ENCODE measurements at regions not wholly inside any gene's neighbourhood (a gene's known extent, or its start where the extent isn't known, plus 50 kb on each side); places are given as distances from the start of the nearest gene placed in this dataset.

DNA sequence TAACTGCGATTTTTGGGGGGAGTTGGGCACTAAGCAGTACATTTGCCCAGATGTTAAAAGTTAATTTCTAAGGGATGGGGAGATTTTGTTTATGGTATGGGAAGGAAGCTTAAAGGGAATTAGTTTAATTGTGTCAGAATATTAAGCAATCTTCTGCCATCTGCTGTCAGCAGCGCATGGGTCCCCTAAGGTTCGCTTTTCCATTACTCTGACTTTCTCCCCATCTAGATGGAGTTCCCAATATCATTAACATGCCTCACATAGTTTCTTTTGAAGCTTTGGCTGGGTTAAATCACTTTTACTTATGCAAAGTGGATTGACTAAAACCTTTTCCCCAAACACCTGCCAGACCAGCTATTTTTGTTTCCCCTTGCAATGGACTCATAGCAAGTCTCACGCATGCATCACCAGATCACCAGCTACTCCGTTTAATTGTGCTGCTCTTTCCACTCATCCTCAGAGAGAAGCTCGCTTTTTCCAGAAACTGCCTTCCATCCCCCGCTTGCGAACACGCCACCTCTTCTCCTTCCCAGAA is 172.7 kb downstream of the FAT3 start:
- TF ChIP-seq BHLHE40 (IDR thresholded peaks at IDR 0.05; ENCODE audit: borderline replicate concordance) (no peak), FOXM1 (IDR thresholded peaks at IDR 0.05; ENCODE audit: borderline replicate concordance) (no peak), CTBP1 (IDR thresholded peaks at IDR 0.05; ENCODE audit: borderline replicate concordance) (no peak), FOXA1 (IDR thresholded peaks at IDR 0.05) (no peak), FOXK2 (IDR thresholded peaks at IDR 0.05) (no peak), TARDBP (IDR thresholded peaks at IDR 0.05) (no peak), ZNF384 (IDR thresholded peaks at IDR 0.05) (no peak), LEF1 (IDR thresholded peaks at IDR 0.05; ENCODE audit: borderline replicate concordance) (no peak), SUZ12 (IDR thresholded peaks at IDR 0.05) (no peak), NFRKB (IDR thresholded peaks at IDR 0.05) (no peak), HDGF (IDR thresholded peaks at IDR 0.05; ENCODE audit: borderline replicate concordance) (no peak), ELF4 (IDR thresholded peaks at IDR 0.05) (no peak), SP1 (IDR thresholded peaks at IDR 0.05) (no peak), ARNT (IDR thresholded peaks at IDR 0.05) (no peak), L3MBTL2 (conservative IDR thresholded peaks at IDR 0.05) (no peak)
- TF ChIP-seq, protein P1, sequence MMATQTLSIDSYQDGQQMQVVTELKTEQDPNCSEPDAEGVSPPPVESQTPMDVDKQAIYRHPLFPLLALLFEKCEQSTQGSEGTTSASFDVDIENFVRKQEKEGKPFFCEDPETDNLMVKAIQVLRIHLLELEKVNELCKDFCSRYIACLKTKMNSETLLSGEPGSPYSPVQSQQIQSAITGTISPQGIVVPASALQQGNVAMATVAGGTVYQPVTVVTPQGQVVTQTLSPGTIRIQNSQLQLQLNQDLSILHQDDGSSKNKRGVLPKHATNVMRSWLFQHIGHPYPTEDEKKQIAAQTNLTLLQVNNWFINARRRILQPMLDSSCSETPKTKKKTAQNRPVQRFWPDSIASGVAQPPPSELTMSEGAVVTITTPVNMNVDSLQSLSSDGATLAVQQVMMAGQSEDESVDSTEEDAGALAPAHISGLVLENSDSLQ (IDR thresholded peaks at IDR 0.05), result no peak
- POLR2A ChIA-PET, result interaction anchor here (1.6 kb wide), 1 partner anchor 52 kb away, joined by 3 read pairs; no protein-coding TSS in a partner anchor
- DNase-seq (ENCODE audit: extremely low spot score), result no peak
- CTCF ChIA-PET, result interaction anchor here (0.6 to 0.7 kb wide), 2 partner anchors 131 to 165 kb away, joined by 3 read pairs; no protein-coding TSS in a partner anchor

DNA sequence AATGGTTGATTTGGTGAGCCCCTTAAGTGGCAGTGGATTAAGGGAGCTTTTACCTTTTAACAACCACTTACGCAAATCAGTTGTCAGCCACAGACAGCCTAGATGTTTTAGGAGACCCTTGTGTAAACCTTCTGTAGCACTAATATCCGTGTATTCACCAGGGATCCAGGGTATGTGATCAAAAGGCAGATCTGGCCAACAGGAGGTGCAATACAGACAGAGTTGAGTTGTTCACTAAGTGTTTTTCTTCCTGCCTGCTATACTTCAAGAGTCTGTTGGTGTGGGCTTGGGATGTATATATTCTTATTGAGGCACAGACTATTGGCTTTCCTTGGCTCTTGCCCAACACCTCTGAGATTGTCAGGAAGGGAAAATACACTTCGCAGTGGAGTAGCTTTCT is 175.1 kb downstream of the FAT3 start:
- POLR2A ChIA-PET, result no interaction called here
- no peak for TF ChIP-seq LEF1 (IDR thresholded peaks at IDR 0.05; ENCODE audit: borderline replicate concordance)
- no peak for TF ChIP-seq TARDBP (IDR thresholded peaks at IDR 0.05)
- no peak for TF ChIP-seq FOXM1 (IDR thresholded peaks at IDR 0.05; ENCODE audit: borderline replicate concordance)
- TF ChIP-seq BHLHE40 (IDR thresholded peaks at IDR 0.05; ENCODE audit: borderline replicate concordance), result no peak
- TF ChIP-seq ZNF384 (IDR thresholded peaks at IDR 0.05), result no peak
- TF ChIP-seq FOXK2 (IDR thresholded peaks at IDR 0.05), result no peak
- no peak for TF ChIP-seq NFRKB (IDR thresholded peaks at IDR 0.05)
- no peak for TF ChIP-seq CTBP1 (IDR thresholded peaks at IDR 0.05; ENCODE audit: borderline replicate concordance)
- TF ChIP-seq L3MBTL2 (conservative IDR thresholded peaks at IDR 0.05), result no peak
- no peak for TF ChIP-seq ELF4 (IDR thresholded peaks at IDR 0.05)
- TF ChIP-seq SUZ12 (IDR thresholded peaks at IDR 0.05), result no peak
- TF ChIP-seq, protein P1 (IDR thresholded peaks at IDR 0.05), result no peak
- TF ChIP-seq ARNT (IDR thresholded peaks at IDR 0.05), result no peak
- no peak for TF ChIP-seq HDGF (IDR thresholded peaks at IDR 0.05; ENCODE audit: borderline replicate concordance)
- CTCF ChIA-PET, result no interaction called here
- DNase-seq (ENCODE audit: extremely low spot score), result no peak

GRCh38 chr11:92401520-92401919 is 176.9 kb downstream of the FAT3 start:
- TF ChIP-seq NFRKB (IDR thresholded peaks at IDR 0.05), result no peak
- TF ChIP-seq L3MBTL2 (conservative IDR thresholded peaks at IDR 0.05), result no peak
- no peak for TF ChIP-seq LEF1 (IDR thresholded peaks at IDR 0.05; ENCODE audit: borderline replicate concordance)
- no peak for TF ChIP-seq SUZ12 (IDR thresholded peaks at IDR 0.05)
- TF ChIP-seq, protein P1 (IDR thresholded peaks at IDR 0.05), result no peak
- TF ChIP-seq SP1 (IDR thresholded peaks at IDR 0.05), result no peak
- no peak for TF ChIP-seq FOXA1 (IDR thresholded peaks at IDR 0.05)
- no peak for TF ChIP-seq ZNF384 (IDR thresholded peaks at IDR 0.05)
- no peak for TF ChIP-seq BHLHE40 (IDR thresholded peaks at IDR 0.05; ENCODE audit: borderline replicate concordance)
- no peak for TF ChIP-seq ARNT (IDR thresholded peaks at IDR 0.05)
- no peak for TF ChIP-seq HDGF (IDR thresholded peaks at IDR 0.05; ENCODE audit: borderline replicate concordance)
- no peak for TF ChIP-seq TARDBP (IDR thresholded peaks at IDR 0.05)
- TF ChIP-seq CTBP1 (IDR thresholded peaks at IDR 0.05; ENCODE audit: borderline replicate concordance), result no peak
- no peak for TF ChIP-seq ELF4 (IDR thresholded peaks at IDR 0.05)
- TF ChIP-seq FOXK2 (IDR thresholded peaks at IDR 0.05), result no peak
- TF ChIP-seq FOXM1 (IDR thresholded peaks at IDR 0.05; ENCODE audit: borderline replicate concordance), result no peak
- ChIA-PET CTCF (interaction anchor here (0.7 kb wide), 1 partner anchor 428 kb away, joined by 3 read pairs; no protein-coding TSS in a partner anchor), POLR2A (no interaction called here)
- no peak for DNase-seq (ENCODE audit: extremely low spot score)

DNA sequence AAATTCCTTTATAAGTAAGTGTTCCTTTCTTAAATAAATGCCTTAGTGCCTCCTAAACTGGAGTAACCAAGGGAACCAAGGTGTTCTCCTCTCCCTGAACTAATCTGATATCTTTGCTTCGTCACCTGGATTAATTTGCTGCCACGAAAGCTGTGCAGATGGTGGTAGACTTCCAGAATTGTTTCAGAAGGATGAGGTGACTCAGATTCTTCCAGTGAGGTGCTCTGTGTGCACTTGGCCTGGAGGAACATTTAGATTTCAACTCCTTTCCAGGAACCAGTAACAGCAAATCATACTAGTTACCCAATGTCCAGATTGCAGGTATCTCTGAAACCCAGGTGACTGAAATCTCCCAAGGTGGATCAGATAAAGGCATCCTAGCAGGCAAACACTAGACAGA is 181.9 kb downstream of the FAT3 start:
- CTCF ChIA-PET, result no interaction called here
- POLR2A ChIA-PET, result no interaction called here
- TF ChIP-seq ZNF384 (IDR thresholded peaks at IDR 0.05) (no peak), CTBP1 (IDR thresholded peaks at IDR 0.05; ENCODE audit: borderline replicate concordance) (no peak), FOXK2 (IDR thresholded peaks at IDR 0.05) (no peak), L3MBTL2 (conservative IDR thresholded peaks at IDR 0.05) (no peak), NFRKB (IDR thresholded peaks at IDR 0.05) (no peak), FOXA1 (IDR thresholded peaks at IDR 0.05) (no peak), ELF4 (IDR thresholded peaks at IDR 0.05) (no peak), SP1 (IDR thresholded peaks at IDR 0.05) (no peak), FOXM1 (IDR thresholded peaks at IDR 0.05; ENCODE audit: borderline replicate concordance) (no peak), SUZ12 (IDR thresholded peaks at IDR 0.05) (no peak), BHLHE40 (IDR thresholded peaks at IDR 0.05; ENCODE audit: borderline replicate concordance) (no peak), HDGF (IDR thresholded peaks at IDR 0.05; ENCODE audit: borderline replicate concordance) (no peak), LEF1 (IDR thresholded peaks at IDR 0.05; ENCODE audit: borderline replicate concordance) (no peak), ARNT (IDR thresholded peaks at IDR 0.05) (no peak), TARDBP (IDR thresholded peaks at IDR 0.05) (no peak)
- TF ChIP-seq, protein P1 (IDR thresholded peaks at IDR 0.05), result no peak
- DNase-seq (ENCODE audit: extremely low spot score), result no peak

GRCh38 chr11:92409355-92409754 is 184.7 kb downstream of the FAT3 start:
- ChIA-PET CTCF (no interaction called here), POLR2A (no interaction called here)
- TF ChIP-seq FOXA1 (IDR thresholded peaks at IDR 0.05), result no peak
- TF ChIP-seq LEF1 (IDR thresholded peaks at IDR 0.05; ENCODE audit: borderline replicate concordance), result no peak
- no peak for TF ChIP-seq L3MBTL2 (conservative IDR thresholded peaks at IDR 0.05)
- no peak for TF ChIP-seq ELF4 (IDR thresholded peaks at IDR 0.05)
- no peak for DNase-seq (ENCODE audit: extremely low spot score)

All from HEK293T (cell line).